ENCODE measurements at regions not wholly inside any gene's neighbourhood (a gene's known extent, or its start where the extent isn't known, plus 50 kb on each side); places are given as distances from the start of the nearest gene placed in this dataset.

DNA sequence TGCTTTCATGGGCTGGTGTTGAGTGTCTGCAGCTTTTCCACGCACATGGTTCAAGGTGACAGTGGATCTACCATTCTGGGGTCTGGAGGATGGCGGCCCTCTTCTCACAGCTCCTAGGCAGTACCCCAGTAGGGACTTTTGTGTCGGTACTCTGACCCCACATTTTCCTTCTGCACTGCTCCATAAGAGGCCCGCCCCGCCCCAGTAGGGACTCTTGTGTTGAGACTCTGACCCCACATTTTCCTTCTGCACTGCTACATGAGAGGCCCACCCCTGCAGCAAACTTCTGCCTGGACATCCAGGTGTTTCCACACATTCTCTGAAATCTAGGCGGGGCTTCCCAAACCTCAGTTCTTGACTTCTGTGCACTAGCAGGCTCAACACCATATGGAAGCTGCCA is 383.4 kb upstream of the MEIS2 start:
- WGBS, 2 donors = 93 to 96% methylated on average over 6 of the region's 6 CpGs
- no peak for TF ChIP-seq POLR2A (IDR thresholded peaks at IDR 0.05)
- TF ChIP-seq, protein P1, sequence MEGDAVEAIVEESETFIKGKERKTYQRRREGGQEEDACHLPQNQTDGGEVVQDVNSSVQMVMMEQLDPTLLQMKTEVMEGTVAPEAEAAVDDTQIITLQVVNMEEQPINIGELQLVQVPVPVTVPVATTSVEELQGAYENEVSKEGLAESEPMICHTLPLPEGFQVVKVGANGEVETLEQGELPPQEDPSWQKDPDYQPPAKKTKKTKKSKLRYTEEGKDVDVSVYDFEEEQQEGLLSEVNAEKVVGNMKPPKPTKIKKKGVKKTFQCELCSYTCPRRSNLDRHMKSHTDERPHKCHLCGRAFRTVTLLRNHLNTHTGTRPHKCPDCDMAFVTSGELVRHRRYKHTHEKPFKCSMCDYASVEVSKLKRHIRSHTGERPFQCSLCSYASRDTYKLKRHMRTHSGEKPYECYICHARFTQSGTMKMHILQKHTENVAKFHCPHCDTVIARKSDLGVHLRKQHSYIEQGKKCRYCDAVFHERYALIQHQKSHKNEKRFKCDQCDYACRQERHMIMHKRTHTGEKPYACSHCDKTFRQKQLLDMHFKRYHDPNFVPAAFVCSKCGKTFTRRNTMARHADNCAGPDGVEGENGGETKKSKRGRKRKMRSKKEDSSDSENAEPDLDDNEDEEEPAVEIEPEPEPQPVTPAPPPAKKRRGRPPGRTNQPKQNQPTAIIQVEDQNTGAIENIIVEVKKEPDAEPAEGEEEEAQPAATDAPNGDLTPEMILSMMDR (IDR thresholded peaks at IDR 0.05) = no peak
- intact Hi-C loops (cut with DNase I; ENCODE audit: low total_unique reads) = no loop called here
- H3K4me3 ChIP-seq (ENCODE audit: low read depth, poor library complexity, severe bottlenecking) = no peak overlapping the region
- no peak for DNase-seq (ENCODE audit: low spot score in 2 of 2)

DNA sequence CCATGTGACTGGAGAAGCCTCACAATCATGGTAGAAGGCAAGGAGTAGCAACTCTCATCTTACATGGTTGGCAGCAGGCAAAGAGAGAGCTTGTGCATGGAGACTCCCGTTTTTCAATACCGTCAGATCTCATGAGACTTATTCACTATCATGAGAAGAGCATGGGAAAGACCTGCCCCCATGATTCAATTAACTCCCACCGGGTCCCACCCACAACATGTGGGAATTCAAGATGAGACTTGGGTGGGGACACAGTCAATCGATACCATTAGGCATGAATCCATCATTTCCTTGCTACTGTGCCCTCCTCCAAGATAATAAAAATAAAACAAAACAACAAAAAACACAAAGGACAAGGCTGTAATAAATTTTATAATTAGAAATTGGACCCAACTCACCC is 384.7 kb upstream of the MEIS2 start:
- no peak overlapping the region for H3K4me3 ChIP-seq (ENCODE audit: low read depth, poor library complexity, severe bottlenecking)
- WGBS, 2 donors = 88 to 94% methylated on average over 4 of the region's 4 CpGs
- TF ChIP-seq POLR2A (IDR thresholded peaks at IDR 0.05) = no peak
- TF ChIP-seq, protein P1 (IDR thresholded peaks at IDR 0.05) = no peak
- intact Hi-C loops (cut with DNase I; ENCODE audit: low total_unique reads) = no loop called here
- no peak for DNase-seq (ENCODE audit: low spot score in 2 of 2)

DNA sequence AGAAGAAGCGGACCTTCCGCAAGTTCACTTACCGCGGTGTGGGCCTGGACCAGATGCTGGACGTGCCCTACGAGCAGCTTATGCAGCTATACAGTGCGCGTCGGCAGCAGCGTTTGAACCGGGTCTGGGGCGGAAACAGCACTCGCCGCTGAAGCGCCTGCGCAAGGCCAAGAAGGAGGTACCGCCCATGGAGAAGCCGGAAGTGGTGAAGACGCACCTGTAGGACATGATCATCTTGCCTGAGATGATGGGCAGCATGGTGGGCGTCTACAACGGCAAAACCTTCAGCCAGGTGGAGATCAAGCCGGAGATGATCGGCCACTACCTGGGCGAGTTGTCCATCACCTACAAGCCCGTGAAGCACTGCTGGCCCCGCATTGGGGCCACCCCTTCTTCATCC is 390.4 kb upstream of the MEIS2 start:
- TF ChIP-seq POLR2A (IDR thresholded peaks at IDR 0.05) = no peak
- WGBS, 2 donors = 96 to 97% methylated on average over 26 of the region's 26 CpGs
- no peak for DNase-seq (ENCODE audit: low spot score in 2 of 2)
- no peak overlapping the region for H3K4me3 ChIP-seq (ENCODE audit: low read depth, poor library complexity, severe bottlenecking)
- intact Hi-C loops (cut with DNase I; ENCODE audit: low total_unique reads) = no loop called here

DNA sequence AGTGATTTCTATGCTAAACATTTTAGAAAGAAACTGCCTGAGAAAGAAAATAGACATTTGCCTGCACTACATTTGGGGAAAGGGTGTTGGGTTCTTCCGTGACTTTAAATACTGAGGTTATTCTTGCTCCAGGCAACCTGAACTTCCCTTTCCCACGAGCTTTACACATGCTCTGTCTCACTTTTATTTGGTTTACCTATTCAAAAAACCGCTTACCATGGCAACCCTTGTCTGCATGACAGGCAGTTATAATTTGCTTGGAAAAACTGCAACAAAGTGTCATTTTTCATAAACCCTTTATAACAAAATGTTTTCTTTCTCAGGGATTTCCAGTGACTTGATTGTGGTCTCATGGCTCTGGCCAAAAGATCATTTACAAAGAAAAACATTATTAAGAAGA is 416.3 kb upstream of the MEIS2 start:
- no peak for DNase-seq (ENCODE audit: low spot score in 2 of 2)
- H3K4me3 ChIP-seq (ENCODE audit: low read depth, poor library complexity, severe bottlenecking) = no peak overlapping the region
- intact Hi-C loops (cut with DNase I; ENCODE audit: low total_unique reads) = no loop called here
- TF ChIP-seq, protein P1 (IDR thresholded peaks at IDR 0.05) = no peak
- no peak for TF ChIP-seq POLR2A (IDR thresholded peaks at IDR 0.05)
- WGBS, 2 donors = 46 to 47% methylated on average over 3 of the region's 3 CpGs

DNA sequence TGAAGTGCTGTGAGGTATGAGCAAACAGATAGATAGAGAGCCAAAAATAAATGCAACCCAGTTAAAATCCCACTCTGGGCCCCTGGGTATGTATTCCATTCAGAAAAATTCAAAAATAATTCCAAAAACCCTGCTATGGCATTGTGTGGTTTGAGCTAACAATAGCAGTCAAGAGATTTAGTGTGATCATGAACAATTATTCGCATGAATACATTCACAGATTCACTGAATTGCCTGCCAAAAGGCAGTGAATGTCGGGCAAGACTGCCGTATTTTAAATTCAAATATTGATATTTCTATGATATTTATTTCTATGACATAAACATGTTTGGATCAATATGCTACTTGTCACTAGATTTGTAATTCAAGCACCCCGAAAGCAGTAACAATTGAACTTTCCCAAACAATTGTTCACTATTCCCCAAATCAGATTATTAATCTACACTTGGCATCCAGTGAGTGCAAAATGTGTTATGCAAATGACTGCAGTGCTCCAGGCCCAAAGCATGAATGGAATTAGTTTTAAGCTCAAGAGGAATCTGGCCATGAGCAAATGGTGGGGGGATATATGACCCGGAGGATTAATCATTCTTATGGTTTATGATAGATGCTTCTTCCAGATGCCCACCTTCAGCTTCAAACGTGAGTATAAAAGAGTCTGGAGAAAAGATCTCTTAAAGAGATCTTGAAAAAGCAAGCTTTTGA is 417.0 kb upstream of the MEIS2 start:
- intact Hi-C loops (cut with DNase I; ENCODE audit: low total_unique reads) = no loop called here
- WGBS, 2 donors = 41 to 46% methylated on average over 6 of the region's 6 CpGs

DNA sequence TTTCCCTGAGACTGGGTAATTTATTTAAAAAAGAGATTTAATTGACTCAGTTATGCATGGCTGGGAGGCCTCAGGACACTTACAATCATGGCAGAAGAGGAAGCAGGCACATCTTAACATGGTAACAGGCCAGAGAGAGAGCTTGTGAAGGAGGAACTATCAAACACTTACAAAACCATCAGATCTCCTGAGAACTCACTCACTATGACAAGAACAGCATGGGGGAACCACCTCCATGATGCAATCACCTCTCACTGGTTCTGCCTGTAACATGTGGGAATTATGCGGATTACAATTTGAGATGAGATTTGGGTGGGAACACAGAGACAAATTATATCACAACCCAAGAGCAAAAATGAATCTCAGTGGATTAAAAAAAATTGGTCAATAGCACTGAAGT is 416.0 kb upstream of the TMCO5A start:
- 97 to 100% methylated on average over 1 of the region's 1 CpG for WGBS, 2 donors
- TF ChIP-seq, protein P1 (IDR thresholded peaks at IDR 0.05) = no peak
- TF ChIP-seq POLR2A (IDR thresholded peaks at IDR 0.05) = no peak
- intact Hi-C loops (cut with DNase I; ENCODE audit: low total_unique reads) = no loop called here

More for the DNA sequence above, 417.0 kb upstream of the MEIS2 start:
- no peak for TF ChIP-seq POLR2A (IDR thresholded peaks at IDR 0.05)
- TF ChIP-seq, protein P1 (IDR thresholded peaks at IDR 0.05) = no peak
- no peak overlapping the region for H3K4me3 ChIP-seq (ENCODE audit: low read depth, poor library complexity, severe bottlenecking)
- DNase-seq (ENCODE audit: low spot score in 2 of 2) = no peak

More for the DNA sequence above, 416.0 kb upstream of the TMCO5A start:
- no peak for DNase-seq (ENCODE audit: low spot score in 2 of 2)
- H3K4me3 ChIP-seq (ENCODE audit: low read depth, poor library complexity, severe bottlenecking) = no peak overlapping the region

Data from lower leg skin (tissue), 4 donors.